GM19023 (cell line): ENCODE measurements at regions not wholly inside any gene's neighbourhood (a gene's known extent, or its start where the extent isn't known, plus 50 kb on each side); places are given as distances from the start of the nearest gene placed in this dataset.

Experiments
- ATAC-seq: cut with Tn5 transposase; IDR thresholded peaks from one replicate; pipeline ENCODE4 v1.9.1; 2021; ENCODE audit warnings: mild to moderate bottlenecking, moderate library complexity; ENCODE audit not compliant: unreplicated experiment

DNA sequence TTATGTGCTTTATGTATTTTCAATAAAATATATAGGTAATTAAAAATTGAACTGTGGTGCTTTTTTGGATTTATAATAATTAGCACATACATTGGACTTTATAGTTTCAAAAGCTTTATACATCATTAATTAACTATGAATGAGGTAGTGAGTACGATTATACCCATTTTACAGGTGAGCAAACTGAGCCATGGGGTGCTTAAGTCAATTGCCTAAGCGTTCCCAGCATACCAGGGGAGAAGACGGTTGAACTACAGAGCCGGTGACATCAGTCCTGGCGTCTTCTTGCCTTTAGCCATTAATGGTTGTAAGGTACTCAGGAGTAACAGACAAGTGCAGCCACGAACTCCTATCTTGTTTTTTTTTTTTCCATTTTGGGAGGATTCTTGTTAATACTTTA lies 172.8 kb downstream of the GATA3 start:
- ATAC-seq, result no peak

GRCh38 chr10:8229153-8229552 lies 174.7 kb downstream of the GATA3 start:
- no peak for ATAC-seq

- ATAC-seq, result no peak
These were observed 176.4 kb downstream of the GATA3 start for GRCh38 chr10:8230902-8231301.

DNA sequence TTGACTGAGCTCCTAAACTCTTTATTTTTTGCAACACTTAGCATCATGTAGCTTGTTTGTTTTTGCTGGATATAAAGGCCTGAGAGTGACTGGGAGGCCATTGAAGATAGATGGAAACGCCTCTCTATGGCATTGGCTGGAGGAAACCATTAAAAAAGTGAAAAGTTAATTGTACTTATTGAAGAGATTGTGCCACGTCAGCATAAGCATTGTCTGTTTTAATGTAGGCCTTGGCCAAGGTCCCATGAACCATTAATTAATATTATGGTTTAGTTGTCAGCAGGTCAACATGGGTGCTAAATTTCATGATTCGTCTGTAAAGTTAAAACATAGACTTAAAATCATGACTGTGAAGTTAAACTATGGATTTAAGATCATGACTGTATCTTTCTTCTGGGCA lies 178.6 kb downstream of the GATA3 start:
- no peak for ATAC-seq

- ATAC-seq, result no peak
These were observed 179.4 kb downstream of the GATA3 start for GRCh38 chr10:8233832-8234259.

DNA sequence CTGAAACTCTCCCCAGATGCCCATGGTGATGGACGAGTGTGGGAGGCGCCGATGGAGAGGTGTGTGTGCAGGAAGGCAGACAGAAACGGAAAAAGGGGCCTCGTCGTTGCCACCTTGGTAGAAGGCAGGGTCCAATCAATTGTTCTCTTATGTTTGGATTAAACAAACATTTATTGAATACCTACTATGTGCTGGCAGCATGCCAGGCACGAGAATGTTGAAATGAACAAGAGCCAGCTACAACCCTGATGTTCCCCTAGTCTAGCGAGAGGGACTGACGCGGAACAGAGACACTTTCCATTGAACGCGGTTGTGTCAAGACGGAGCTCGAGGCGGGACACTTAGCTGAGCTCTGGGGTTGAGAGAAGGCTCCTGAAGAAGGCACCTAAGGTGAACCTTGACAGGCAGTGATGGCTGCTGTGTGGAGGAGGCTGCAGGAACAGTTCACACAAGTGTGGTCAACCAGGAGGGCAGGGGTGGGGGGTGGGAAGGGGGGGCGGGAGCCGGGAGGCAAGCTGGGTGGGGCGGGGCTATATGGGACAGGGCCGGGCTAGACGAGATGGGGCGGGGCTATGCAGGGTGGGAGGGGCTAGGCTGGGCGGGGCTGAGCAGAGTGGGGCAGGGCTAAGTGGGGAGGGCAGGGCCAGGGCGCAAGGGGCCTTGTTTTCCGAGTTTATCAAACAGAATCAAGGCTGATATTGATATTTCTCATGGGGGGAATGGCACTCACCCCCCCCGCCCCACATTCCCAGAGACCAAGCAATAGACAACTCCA lies 181.0 kb downstream of the GATA3 start:
- no peak for ATAC-seq

DNA sequence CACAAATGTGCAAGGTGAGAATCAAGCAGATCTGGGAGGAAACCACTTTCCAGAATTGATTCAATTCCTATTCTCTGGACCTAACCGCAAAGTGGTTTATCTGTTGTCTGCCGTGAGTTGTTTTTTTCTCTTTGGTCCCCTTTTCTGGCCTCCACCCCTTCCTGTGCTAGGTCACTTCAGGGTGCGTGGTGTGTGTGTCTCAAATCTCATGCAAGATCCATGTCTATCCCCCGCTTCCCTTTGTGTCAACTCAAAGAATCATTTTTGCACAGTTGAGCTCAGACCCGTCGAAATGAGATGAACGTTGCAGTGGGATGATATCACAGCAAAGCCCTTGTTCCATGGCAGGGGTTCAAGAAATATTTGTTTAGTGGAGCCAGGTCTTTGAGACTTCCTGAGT lies 184.5 kb downstream of the GATA3 start:
- no peak for ATAC-seq

DNA sequence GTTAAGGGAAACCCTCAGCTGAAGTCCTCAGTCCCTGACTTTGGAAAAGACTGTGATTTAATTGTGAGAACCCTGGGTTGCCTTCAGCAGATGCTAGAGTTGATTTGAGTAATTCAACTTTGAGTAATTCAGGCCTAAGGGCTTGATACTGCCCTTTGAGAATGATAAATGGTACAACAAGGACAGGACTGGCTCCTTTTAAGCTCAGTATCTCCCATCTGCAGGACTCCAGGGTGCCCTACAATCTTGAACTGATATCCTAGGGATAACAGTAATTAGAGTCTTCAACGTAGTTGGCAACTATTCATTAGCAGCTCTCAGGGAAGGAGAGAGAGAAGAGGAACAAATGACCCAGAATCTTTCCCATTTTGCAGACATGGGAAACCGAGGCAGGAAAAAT lies 186.4 kb downstream of the GATA3 start:
- ATAC-seq, result no peak

GRCh38 chr10:8242295-8242872 lies 187.9 kb downstream of the GATA3 start:
- no peak for ATAC-seq

DNA sequence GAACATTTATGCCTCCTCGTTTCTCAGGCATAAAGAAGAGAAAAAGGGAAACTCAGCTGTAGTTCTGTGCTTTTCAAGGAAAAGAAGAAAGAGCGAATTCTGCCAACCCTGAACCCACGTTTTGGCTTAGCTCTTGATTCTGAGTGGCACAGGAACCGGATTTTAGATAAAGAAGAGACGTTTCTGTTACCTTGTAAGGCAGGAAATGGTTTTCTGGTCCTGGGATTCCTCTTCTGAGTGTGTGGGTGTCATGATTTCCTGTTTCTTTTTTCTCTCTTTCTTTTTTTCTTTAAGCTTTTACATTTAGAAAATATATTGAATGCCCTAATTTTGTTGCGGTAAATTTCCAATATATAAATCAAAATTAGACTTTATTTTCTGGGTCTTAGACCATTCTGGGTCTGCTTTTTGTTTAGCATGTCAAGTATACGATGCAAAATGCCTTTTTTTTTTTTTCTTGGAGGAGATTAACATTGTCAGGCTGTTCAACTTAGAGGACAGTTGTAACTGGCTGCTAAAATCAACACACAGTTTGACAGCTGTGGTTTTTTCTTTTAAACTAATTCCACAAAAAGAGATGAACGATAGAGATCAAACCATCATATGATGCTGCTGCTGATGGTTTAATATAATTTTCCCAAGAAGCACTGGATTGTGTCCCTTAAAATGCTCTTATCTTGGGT lies 190.8 kb downstream of the GATA3 start:
- ATAC-seq, result no peak

- no peak for ATAC-seq
These were observed 191.3 kb downstream of the GATA3 start for GRCh38 chr10:8245814-8246142.

- no peak for ATAC-seq
These were observed 192.1 kb downstream of the GATA3 start for GRCh38 chr10:8246548-8246947.

DNA sequence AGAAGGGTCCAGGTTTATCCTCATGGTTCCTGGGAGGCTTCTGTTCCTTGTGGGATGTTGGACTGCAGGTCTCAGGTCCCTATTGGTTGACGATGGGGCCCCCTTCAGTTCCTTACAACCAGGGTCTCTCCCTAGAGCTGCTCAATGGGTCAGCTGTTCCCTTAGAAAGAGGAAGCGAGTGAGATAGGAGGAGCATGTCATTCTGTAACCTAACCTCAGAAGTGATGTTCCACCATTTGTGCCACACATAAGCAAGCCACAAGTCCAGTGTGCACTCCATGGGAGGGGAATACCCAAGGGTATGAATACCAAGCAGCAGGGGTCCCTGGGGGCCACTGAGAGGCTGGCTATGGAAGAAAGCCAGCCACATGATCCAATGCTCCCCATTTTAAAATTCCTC lies 192.7 kb downstream of the GATA3 start:
- ATAC-seq, result no peak

- no peak for ATAC-seq
These were observed 194.4 kb downstream of the GATA3 start for GRCh38 chr10:8248868-8249267.

DNA sequence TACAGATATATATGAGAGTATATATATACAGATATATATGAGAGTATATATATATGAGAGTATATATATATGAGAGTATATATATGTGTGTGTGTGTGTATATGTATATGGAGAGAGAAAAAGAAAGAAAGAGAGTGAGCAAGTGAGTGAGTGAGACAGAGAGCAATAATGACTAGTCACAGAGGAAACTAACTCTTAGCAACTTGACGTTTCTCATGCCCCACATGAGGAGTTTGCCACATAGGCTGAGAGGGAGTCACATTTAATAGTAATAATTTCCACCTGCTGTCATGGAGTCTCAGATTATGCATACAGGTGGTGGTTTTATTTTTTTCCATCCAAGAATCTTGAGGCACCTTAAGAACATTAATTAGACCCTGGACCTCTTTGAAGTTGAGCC lies 199.9 kb downstream of the GATA3 start:
- no peak for ATAC-seq

- ATAC-seq, result no peak
These were observed 200.8 kb downstream of the GATA3 start for GRCh38 chr10:8255301-8255700.

- no peak for ATAC-seq
These were observed 206.2 kb downstream of the GATA3 start for GRCh38 chr10:8260645-8261044.

GRCh38 chr10:8262317-8262716 lies 207.8 kb downstream of the GATA3 start:
- ATAC-seq, result no peak

- no peak for ATAC-seq
These were observed 215.5 kb downstream of the GATA3 start for GRCh38 chr10:8269976-8270375.

GRCh38 chr10:8272794-8273425 lies 218.4 kb downstream of the GATA3 start:
- no peak for ATAC-seq

DNA sequence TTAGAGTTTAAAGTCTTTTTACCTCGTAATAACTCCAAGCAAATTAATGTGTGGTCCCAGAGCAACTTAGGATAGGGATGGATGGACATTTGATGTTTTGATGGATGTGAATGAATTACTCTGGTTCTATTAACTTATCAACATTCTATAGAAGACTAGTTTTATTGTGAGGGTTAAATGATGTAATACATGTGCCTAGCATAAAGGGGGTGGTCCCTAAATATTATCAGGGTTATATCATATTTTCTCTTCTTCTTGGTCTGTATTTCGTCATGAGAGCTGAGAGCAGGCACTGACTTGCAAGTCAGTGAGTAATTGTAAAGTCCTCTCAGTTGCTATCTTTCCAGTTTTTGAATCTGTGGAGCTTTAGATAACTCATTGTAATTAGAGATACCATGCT lies 219.3 kb downstream of the GATA3 start:
- ATAC-seq, result no peak

DNA sequence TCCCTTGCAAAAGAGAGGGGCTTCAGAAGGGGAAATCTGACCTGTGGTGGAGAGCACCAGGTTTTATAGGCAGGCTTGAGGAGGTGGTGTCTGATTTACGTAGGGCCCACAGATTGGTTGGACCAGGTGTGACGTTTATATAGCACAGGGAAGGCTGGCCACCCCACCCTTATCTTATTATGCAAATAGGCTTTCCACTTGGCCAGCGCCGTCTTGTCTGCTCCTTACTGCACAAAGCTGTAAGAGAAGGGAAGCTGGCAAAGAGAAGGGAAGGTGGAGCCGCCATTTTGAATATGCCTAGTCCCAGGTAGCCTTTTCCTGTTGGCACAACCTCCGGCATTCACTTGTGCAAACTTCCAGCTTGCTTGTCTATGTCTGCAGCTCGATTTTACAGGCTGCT lies 221.4 kb downstream of the GATA3 start:
- ATAC-seq, result no peak
